ENCODE measurements at regions not wholly inside any gene's neighbourhood (a gene's known extent, or its start where the extent isn't known, plus 50 kb on each side); places are given as distances from the start of the nearest gene placed in this dataset.

GRCh38 chr22:27554106-27554811 is 247.3 kb downstream of the MN1 start:
- DNase-seq (ENCODE audit: low read depth, low spot score): no peak

- no peak for DNase-seq (ENCODE audit: low read depth, low spot score)
Observed at GRCh38 chr22:27554841-27555456, 246.6 kb downstream of the MN1 start.

GRCh38 chr22:27556371-27556770 is 245.2 kb downstream of the MN1 start:
- DNase-seq (ENCODE audit: low read depth, low spot score): no peak

DNA sequence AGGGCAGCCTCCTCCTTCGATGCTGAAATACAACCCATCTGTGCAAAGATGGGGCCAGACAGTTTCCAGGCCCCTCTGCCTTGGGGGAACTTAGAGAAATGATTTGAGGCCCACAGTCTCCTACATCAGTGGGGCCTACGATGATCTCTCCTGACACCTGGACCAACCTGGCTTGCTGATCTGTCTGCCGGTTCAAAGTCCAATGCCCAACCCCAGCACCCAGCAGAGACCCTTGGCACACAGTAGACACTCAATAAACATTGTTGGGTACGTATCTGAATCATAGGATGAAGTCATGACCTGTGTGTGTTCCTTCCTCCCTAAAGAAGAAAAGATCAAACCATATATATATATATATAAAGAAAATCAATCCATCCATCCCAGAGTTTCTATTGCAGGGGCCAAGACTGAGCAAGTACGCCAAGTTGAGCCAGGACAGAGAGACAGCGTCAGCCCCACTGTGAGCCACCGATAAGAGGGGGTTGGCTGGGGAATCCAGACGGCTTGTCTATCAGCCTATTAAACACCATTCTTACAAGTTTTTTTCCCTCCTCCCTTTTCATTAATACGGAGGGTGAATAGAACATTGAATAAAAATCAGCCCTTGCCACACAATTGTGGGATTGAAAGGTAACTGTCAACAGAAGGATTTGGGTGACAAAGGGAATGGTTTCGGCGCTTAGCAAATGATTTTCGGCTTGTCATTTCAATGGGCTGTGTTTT is 244.1 kb downstream of the MN1 start:
- DNase-seq (ENCODE audit: low read depth, low spot score): no peak

DNA sequence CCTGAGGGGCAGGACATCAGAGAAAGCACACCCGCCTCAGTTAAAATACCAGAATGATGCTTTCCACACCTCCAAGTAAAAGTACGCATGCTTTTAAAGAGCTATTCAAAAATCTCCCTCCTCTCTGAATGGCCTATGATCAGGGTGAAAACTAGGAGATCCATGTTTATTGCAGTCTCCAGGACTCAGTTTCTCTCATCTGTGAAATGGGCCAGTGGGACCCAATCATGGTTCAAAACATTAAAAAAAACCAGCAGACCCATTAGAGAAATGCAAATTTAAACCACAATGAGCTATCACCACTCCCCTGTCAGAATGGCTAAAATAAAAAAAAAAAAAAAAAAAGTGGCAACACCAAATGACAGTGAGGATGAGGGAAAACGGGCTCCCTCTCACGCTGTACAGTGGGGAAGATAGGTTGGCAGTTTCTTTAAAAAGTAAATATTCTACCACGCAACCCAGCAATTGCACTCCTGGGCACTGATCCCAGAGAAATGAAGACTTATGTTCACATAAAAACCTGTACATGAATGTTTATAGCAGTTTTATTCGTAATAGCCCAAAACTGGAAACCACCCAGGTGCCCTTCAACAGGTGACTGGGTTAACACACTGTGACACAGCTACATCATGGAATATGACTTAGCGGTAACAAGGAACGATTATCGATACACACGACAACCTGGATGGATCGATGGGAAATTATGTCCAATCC is 242.7 kb downstream of the MN1 start:
- no peak for DNase-seq (ENCODE audit: low read depth, low spot score)

DNA sequence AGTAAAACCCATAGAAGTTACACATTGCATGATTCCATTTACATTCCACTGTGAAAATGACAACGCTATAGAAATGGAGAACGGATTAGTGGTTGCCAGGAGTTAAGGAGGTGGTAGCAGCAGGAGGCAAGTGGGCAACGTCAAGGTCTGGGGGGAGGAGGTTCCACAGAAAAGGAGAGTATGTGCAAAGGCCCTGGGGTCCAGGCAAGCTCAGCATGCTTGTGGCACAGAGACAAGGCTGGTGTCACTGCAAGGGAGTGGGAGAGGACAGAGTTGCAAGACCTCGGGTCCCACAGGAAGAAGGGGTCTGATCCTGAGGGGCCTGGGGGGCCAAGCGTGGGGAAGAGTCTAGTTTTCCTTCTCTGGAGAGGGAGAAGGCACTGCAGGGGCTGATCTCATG is 240.8 kb downstream of the MN1 start:
- no peak for DNase-seq (ENCODE audit: low read depth, low spot score)

- no peak for DNase-seq (ENCODE audit: low read depth, low spot score)
Observed at GRCh38 chr22:27561286-27561904, 240.2 kb downstream of the MN1 start.

DNA sequence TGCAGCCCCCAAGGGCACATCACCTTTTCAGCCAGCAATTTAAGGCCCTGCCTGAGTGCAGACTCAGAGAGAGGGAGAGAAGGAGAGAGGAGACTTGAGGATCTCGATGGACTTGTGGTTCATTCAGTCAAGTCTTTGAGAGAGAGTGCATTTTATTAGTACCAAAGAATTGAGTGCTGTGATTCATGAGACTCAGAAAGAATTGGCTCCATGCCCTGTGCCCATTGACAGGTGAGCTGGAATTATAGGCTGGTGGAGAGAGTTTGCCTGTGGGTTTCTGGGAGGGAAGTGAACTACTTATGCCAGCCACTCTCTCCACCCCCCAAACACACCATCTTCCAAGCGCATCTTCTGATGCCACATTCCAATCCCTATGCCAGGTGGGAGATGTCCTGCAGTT is 236.8 kb downstream of the MN1 start:
- DNase-seq (ENCODE audit: low read depth, low spot score): no peak

DNA sequence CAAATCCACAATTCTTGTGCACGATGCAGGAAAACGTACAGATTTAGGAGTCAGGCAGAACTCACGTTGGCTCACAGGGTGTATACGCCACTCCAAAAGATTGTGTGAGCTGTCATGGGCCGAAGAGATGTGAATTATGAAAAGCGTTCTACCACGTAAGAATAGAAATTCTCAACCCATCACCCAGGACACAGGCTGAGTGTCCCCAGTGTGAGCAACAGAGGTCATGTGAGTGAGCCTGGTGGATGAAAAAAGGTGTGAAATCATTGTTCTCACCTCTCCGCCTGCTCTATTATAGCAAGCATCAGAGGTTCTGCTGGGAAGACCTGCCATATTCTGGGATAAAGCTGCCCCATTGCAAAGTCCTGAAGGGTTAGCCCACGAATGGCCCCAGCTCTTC is 235.0 kb downstream of the MN1 start:
- DNase-seq (ENCODE audit: low read depth, low spot score): no peak

GRCh38 chr22:27568265-27568664 is 233.3 kb downstream of the MN1 start:
- DNase-seq (ENCODE audit: low read depth, low spot score): no peak

- DNase-seq (ENCODE audit: low read depth, low spot score): no peak
Observed at GRCh38 chr22:27571463-27572277, 229.9 kb downstream of the MN1 start.

- no peak for DNase-seq (ENCODE audit: low read depth, low spot score)
Observed at GRCh38 chr22:27572278-27572666, 229.3 kb downstream of the MN1 start.

- DNase-seq (ENCODE audit: low read depth, low spot score): no peak
Observed at GRCh38 chr22:27573280-27574001, 228.1 kb downstream of the MN1 start.

- DNase-seq (ENCODE audit: low read depth, low spot score): no peak
Observed at GRCh38 chr22:27574002-27574366, 227.6 kb downstream of the MN1 start.

DNA sequence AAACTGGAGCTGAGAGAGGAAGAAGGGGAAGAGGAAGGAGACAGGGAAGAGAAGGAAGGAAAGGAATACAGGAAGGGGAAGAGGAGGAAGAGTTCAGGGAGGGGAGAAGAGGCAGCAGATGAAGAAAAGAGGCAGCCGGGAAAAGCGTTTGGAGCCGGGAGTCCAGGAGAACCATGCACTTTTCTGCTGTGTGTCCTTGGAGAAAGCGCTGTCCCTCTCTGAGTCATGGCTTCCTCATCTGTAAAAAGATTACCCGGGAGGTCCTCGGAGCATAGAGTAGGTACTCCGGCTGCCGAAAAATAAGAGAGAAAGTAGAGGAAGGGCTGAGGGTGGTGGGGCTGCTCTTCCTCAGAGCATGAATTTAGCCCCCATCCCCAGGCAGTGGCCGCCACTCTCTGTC is 226.9 kb downstream of the MN1 start:
- DNase-seq (ENCODE audit: low read depth, low spot score): no peak

- no peak for DNase-seq (ENCODE audit: low read depth, low spot score)
Observed at GRCh38 chr22:27575348-27575747, 226.2 kb downstream of the MN1 start.

GRCh38 chr22:27576413-27576812 is 225.1 kb downstream of the MN1 start:
- DNase-seq (ENCODE audit: low read depth, low spot score): no peak

GRCh38 chr22:27576815-27577573 is 224.6 kb downstream of the MN1 start:
- DNase-seq (ENCODE audit: low read depth, low spot score): peak; percentile 71

GRCh38 chr22:27577574-27577969 is 224.0 kb downstream of the MN1 start:
- DNase-seq (ENCODE audit: low read depth, low spot score): no peak

Measured in pulmonary artery endothelial cell (primary cell).